Glutamatergic neuron (in vitro differentiated cells): ENCODE measurements at regions not wholly inside any gene's neighbourhood (a gene's known extent, or its start where the extent isn't known, plus 50 kb on each side); places are given as distances from the start of the nearest gene placed in this dataset.
A peak's percentile ranks its signal among the peaks of the same experiment; 100 is the strongest.

Experiments used
- DNase-seq: peaks from one replicate; pipeline ENCODE4 v3.0.0; 2022
- H3K27ac Mint-ChIP-seq: one replicate; pipeline ENCODE4 v1.8.0; 2020; ENCODE audit warnings: mild to moderate bottlenecking, mixed read lengths, inconsistent platforms; ENCODE audit not compliant: unreplicated experiment
- H3K27me3 Mint-ChIP-seq: one replicate; pipeline ENCODE4 v1.8.0; 2020; ENCODE audit warnings: mild to moderate bottlenecking, moderate library complexity, mixed read lengths, inconsistent platforms; ENCODE audit not compliant: unreplicated experiment
- H3K36me3 Mint-ChIP-seq: one replicate; pipeline ENCODE4 v1.8.0; 2020; ENCODE audit warnings: mild to moderate bottlenecking, mixed read lengths, inconsistent platforms; ENCODE audit not compliant: unreplicated experiment
- H3K4me1 Mint-ChIP-seq: one replicate; pipeline ENCODE4 v1.8.0; 2020; ENCODE audit warnings: mild to moderate bottlenecking, low read depth, mixed read lengths, inconsistent platforms; ENCODE audit not compliant: unreplicated experiment
- H3K4me3 Mint-ChIP-seq: one replicate; pipeline ENCODE4 v1.8.0; 2020; ENCODE audit warnings: mild to moderate bottlenecking, mixed read lengths, inconsistent platforms; ENCODE audit not compliant: unreplicated experiment
- H3K9me3 Mint-ChIP-seq: one replicate; pipeline ENCODE4 v1.8.0; 2020; ENCODE audit warnings: mild to moderate bottlenecking, moderate library complexity, mixed read lengths, inconsistent platforms; ENCODE audit not compliant: unreplicated experiment
- TF ChIP-seq, protein P1 (sequence below): fragments of 200-600 bp; sonication (generic); IDR thresholded peaks from one replicate; pipeline ENCODE4 v1.5.0; 2021; ENCODE audit not compliant: partially characterized antibody, unreplicated experiment

DNA sequence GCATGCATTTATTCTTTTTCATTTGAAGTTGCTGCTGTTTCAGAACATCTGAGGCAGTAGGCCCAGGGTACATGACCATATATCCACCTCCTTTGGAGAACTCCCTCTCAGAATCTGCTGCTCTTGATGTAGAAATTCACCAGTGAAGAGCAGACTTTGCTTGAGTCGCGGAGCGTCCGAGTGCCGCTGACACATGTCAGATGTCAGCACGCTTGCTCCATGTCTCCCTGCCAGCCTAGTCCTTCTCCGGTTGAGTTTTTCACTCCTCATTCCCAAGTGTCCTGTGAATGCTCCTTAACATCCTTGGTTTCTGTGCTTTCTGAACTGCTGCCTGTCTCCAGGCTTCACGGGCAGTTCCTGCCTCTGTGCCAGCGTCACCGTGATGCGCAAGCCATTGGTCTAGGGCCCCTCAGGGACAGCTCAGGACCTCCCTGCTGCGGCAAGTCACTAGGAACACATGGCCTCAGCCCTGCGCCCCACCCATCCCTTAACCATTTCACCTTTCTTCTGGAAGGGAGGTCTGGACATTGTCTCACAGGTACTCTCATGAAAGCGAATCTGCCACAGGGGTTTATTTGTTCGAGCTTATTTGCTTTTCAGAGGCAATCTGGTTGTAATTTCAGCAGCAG lies 93.1 kb upstream of the RBPJ start:
- H3K27ac Mint-ChIP-seq = no peak overlapping the region

DNA sequence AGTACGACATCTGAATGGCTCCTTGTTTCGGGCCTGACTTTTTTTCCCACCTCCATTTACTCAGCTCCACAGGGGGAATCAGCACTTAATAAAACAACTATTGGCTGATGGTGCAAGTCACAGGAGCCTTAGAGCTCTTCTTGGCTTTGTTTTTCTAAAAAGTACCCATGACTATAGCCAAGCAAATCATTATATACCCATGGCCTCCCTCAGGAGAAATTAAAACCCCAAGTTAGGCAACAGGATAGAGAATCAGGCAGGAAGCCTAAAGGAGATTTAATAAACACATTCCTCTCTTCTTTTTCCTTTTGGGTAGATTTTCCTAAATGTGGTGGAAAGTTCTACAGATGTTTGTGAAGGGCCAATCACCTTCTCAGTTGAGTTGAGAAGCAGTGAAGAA lies 91.9 kb upstream of the RBPJ start:
- H3K27ac Mint-ChIP-seq = no peak overlapping the region
- no peaks in the 10 kb centered on the region for H3K27me3 Mint-ChIP-seq
- no peaks in the 10 kb centered on the region for H3K36me3 Mint-ChIP-seq
- H3K9me3 Mint-ChIP-seq = no peaks in the 10 kb centered on the region
- DNase-seq = no peak
- no peak overlapping the region for H3K4me3 Mint-ChIP-seq
- TF ChIP-seq, protein P1, sequence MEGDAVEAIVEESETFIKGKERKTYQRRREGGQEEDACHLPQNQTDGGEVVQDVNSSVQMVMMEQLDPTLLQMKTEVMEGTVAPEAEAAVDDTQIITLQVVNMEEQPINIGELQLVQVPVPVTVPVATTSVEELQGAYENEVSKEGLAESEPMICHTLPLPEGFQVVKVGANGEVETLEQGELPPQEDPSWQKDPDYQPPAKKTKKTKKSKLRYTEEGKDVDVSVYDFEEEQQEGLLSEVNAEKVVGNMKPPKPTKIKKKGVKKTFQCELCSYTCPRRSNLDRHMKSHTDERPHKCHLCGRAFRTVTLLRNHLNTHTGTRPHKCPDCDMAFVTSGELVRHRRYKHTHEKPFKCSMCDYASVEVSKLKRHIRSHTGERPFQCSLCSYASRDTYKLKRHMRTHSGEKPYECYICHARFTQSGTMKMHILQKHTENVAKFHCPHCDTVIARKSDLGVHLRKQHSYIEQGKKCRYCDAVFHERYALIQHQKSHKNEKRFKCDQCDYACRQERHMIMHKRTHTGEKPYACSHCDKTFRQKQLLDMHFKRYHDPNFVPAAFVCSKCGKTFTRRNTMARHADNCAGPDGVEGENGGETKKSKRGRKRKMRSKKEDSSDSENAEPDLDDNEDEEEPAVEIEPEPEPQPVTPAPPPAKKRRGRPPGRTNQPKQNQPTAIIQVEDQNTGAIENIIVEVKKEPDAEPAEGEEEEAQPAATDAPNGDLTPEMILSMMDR = no peak
- peaks cover 12% of the 10 kb centered on the region for H3K4me1 Mint-ChIP-seq

More for the DNA sequence above, 93.1 kb upstream of the RBPJ start:
- DNase-seq = no peak
- Mint-ChIP-seq H3K4me3 (peak overlapping the region; percentile 48), H3K36me3 (no peaks in the 10 kb centered on the region), H3K27me3 (no peaks in the 10 kb centered on the region), H3K9me3 (no peaks in the 10 kb centered on the region), H3K4me1 (peaks cover 12% of the 10 kb centered on the region)
- TF ChIP-seq, protein P1 = no peak

DNA sequence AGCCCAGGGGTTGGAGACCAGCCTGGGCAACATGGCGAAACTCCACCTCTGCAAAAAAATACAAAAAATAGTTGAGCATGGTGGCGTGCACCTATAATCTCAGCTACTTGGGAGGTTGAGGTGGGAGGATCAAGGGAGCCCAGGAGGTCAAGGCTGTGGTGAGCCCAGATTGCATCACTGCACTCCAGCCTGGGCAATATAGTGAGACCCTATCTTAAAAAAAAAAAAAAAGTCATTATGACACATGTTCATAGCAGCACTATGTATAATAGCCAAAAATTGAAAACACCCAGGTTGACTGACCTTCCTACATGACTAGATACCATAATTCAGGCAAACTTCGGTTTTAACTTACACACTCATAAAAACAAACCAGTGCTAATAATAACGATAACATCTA lies 90.8 kb upstream of the RBPJ start:
- TF ChIP-seq, protein P1 = no peak
- Mint-ChIP-seq H3K27ac (no peak overlapping the region), H3K36me3 (no peaks in the 10 kb centered on the region), H3K9me3 (no peaks in the 10 kb centered on the region), H3K4me1 (peaks cover 6% of the 10 kb centered on the region), H3K27me3 (no peaks in the 10 kb centered on the region), H3K4me3 (no peak overlapping the region)
- DNase-seq = no peak

DNA sequence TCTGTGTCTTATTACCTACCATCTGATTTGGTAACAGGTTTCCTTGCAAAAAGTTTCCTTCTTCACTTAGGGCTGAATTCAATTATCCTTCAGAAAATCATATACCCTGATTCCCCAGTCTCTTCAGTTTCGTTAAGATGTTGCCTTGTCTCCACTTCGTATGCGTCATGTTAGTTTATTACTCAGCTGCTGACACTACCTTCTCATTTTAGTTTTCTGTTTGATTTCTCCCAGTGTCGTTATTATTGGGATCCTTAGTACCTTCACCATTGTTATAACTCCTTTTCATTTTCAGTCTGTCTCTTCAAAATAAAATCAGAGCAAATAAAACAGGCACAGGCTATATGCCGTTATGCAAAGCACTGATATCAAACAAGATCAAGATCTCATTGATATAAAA lies 87.5 kb upstream of the RBPJ start:
- Mint-ChIP-seq H3K4me3 (no peak overlapping the region), H3K27ac (no peak overlapping the region), H3K27me3 (no peaks in the 10 kb centered on the region), H3K9me3 (no peaks in the 10 kb centered on the region), H3K36me3 (no peaks in the 10 kb centered on the region), H3K4me1 (peaks cover 7% of the 10 kb centered on the region)
- DNase-seq = no peak
- TF ChIP-seq, protein P1 = no peak

DNA sequence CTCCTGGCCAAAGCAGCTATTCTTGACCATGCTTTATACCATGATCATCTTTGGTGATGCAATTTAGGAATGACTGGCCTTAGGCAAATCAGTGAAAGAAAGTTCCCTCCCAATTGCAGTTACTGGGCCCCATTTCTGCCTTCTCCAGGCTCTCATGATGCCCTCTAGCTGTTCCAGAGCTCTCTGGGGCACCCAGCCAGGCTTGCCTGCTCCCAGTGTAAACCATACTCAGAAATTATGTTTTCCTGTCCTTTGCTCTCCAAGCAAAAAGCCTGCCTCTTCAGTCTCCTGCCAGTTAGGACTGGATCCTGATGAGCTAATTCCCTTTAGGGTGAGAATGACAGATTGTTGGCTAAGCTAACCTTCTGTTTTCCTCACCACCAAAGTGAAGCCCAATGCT lies 85.3 kb upstream of the RBPJ start:
- no peaks in the 10 kb centered on the region for H3K36me3 Mint-ChIP-seq
- TF ChIP-seq, protein P1 = no peak
- peaks cover 2% of the 10 kb centered on the region for H3K9me3 Mint-ChIP-seq
- no peak for DNase-seq
- H3K4me1 Mint-ChIP-seq = peaks cover 19% of the 10 kb centered on the region
- no peaks in the 10 kb centered on the region for H3K27me3 Mint-ChIP-seq
- H3K4me3 Mint-ChIP-seq = no peak overlapping the region
- no peak overlapping the region for H3K27ac Mint-ChIP-seq
